Heart left ventricle (tissue), 16 donors: ENCODE measurements at regions not wholly inside any gene's neighbourhood (a gene's known extent, or its start where the extent isn't known, plus 50 kb on each side); places are given as distances from the start of the nearest gene placed in this dataset.

ENCODE experiments used
- ATAC-seq, 4 donors: fragments of 200-7000 bp; cut with Tn5 transposase; one replicate each; pipeline ENCODE4 v1.9.1; 2020 to 2022; ENCODE audit warnings: moderate library complexity in 4 of 4, mild to moderate bottlenecking in 3 of 4, moderate number of reproducible peaks in 1 of 4
- DNase-seq, 5 donors: peaks; one replicate each; pipeline ENCODE4 v3.0.0-alpha.2; 2020
- H3K27ac ChIP-seq, 12 donors: fragments of 200-600 bp; sonication (generic) in 4 of 12; one replicate each; pipeline versions ENCODE4 v1.5.0 to v1.8.0; 2016 to 2022; ENCODE audit warnings: mild to moderate bottlenecking in 2 of 12
- H3K27me3 ChIP-seq, 9 donors: fragments of 200-600 bp; sonication (generic) in 2 of 9; one replicate each; pipeline versions ENCODE4 v1.5.1 to v1.8.0; 2016 to 2022; ENCODE audit warnings: mild to moderate bottlenecking in 3 of 9
- H3K36me3 ChIP-seq, 9 donors: fragments of 200-600 bp; sonication (generic) in 2 of 9; one replicate each; pipeline versions ENCODE4 v1.5.0 to v1.8.0; 2018 to 2022; ENCODE audit warnings: mild to moderate bottlenecking in 2 of 9
- H3K4me1 ChIP-seq, 12 donors: fragments of 200-600 bp; sonication (generic) in 4 of 12; one replicate each; pipeline versions ENCODE4 v1.5.0 to v1.8.0; 2016 to 2022; ENCODE audit warnings: mild to moderate bottlenecking in 3 of 12
- H3K4me3 ChIP-seq, 12 donors: fragments of 200-600 bp; sonication (generic) in 4 of 12; one replicate each; pipeline versions ENCODE4 v1.5.0 to v1.8.0; 2017 to 2022; ENCODE audit warnings: mild to moderate bottlenecking in 9 of 12, moderate library complexity in 4 of 12
- H3K9me3 ChIP-seq, 12 donors: fragments of 200-600 bp; sonication (generic) in 4 of 12; one replicate each; pipeline versions ENCODE4 v1.5.0 to v1.8.0; 2016 to 2022; ENCODE audit warnings: mild to moderate bottlenecking in 1 of 12
- POLR2A ChIP-seq, 2 donors: fragments of 450-650 bp; IDR thresholded peaks; one replicate each; pipeline ENCODE4 v1.6.1; 2017; ENCODE audit warnings: antibody characterized with exemption in 2 of 2, mild to moderate bottlenecking in 2 of 2, moderate library complexity in 2 of 2
- WGBS, 4 donors: extraction: QIAGEN DNeasy Blood & Tissue Kit in 2 of 4; methylation state at CpG; one replicate each; pipeline versions ENCODE4 v1.1.5 to v1.1.7; 2013 to 2018; 5-methylcytosine and 5-hydroxymethylcytosine counted together
- intact Hi-C, 10 donors: fragments of 100-400 bp; cut with DNase I; formaldehyde crosslinking; loops; one replicate each; pipeline versions ENCODE4 v1.11.1 to v1.14.2; 2022
- TF ChIP-seq, protein P1 (sequence below), 12 donors: fragments of 200-600 bp; sonication (generic) in 4 of 12; IDR thresholded peaks; one replicate each; pipeline versions ENCODE4 v1.5.0 to v1.8.0; 2018 to 2022; ENCODE audit warnings: antibody characterized with exemption in 12 of 12, mild to moderate bottlenecking in 5 of 12
- donor health status: ischemic (EF 13 %, LVEDD 7.1; RV severe dilation, severe dysfunction).
- donor health status: healthy with polysubstance abuse.
- donor health status: DM: no; HTN: yes; CAD: no.
- donor health status: DM: no; HTN: no; CAD: no.
- donor health status: ischemic (EF 25% LVEDD 6.9; RV normal size, moderate dysfunction).
- donor health status: ischemic (EF 25% LVEDD 5.7; RV mildly dilated, moderate dysfunction).
- donor health status: healthy.
- donor health status: DM: yes; HTN: yes; CAD: no.
- donor health status: ischemic (EF 35%, LVEDD 5.7; RV mildly dilated, moderate dysfunction).
- donor health status: nonischemic (EF 11% LVEDD 7.7; RV severe dilation, severe dysfunction).
- donor health status: DM: yes; HTN: yes; CAD: no.
- donor health status: PGD.
- donor health status: ischemic (EF 29% LVEDD 5.4; RV normal size, mild dysfunction).
- donor health status: nonischemic (EF 23%, LVEDD 6.1; RV moderate dilation, normal function).

DNA sequence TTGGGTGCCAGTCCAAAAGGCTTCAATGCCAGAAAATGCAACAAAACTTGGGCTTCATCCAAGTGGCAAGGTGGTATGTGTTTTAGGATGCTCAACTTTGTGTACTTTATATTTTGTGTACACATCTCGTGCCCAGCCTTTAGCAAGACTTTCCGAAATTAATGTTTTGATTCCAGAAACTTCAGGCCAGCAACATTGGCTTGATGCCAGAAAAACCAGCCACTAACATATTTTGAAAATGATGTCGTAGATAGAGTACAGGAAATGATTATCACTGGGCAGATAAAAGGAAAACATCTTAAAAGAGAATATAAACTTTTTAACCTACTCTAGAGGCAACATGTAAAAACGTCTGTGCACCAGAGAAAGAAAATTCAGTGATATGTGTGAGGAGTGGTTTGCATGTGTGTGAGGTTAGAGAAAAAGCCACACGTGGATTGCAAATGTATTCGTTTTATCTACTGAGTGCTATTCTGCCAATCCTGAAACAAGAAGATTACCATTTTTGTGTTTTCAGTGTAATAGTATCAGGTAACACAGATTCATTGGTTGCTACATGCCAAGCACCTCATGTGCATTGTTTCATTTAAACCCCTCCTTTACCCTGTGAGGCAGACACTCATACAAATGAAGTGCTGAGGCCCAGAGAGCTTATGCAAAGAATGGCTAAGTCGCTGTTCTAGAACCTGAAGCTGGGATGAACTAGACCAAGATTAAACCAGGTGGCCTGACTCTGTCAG lies 264.8 kb downstream of the C1D start:
- H3K4me3 ChIP-seq: no peak overlapping the region
- ATAC-seq (peak in 2 of 4 donors; percentile 45 to 58), DNase-seq (no peak)
- H3K9me3 ChIP-seq: no peaks in the 10 kb centered on the region
- no peaks in the 10 kb centered on the region for H3K27me3 ChIP-seq
- TF ChIP-seq POLR2A (IDR thresholded peaks at IDR 0.05): no peak
- H3K27ac ChIP-seq: peak overlapping the region in 5 of 12 donors; percentile 20 to 64 (median 41)
- H3K36me3 ChIP-seq: no peaks in the 10 kb centered on the region
- peaks cover 0 to 17% (median 0%) of the 10 kb centered on the region in 12 donors for H3K4me1 ChIP-seq
- intact Hi-C loops: no loop called here
- WGBS, 4 donors: 43 to 63% (median 50%) methylated on average over 7 of the region's 7 CpGs

DNA sequence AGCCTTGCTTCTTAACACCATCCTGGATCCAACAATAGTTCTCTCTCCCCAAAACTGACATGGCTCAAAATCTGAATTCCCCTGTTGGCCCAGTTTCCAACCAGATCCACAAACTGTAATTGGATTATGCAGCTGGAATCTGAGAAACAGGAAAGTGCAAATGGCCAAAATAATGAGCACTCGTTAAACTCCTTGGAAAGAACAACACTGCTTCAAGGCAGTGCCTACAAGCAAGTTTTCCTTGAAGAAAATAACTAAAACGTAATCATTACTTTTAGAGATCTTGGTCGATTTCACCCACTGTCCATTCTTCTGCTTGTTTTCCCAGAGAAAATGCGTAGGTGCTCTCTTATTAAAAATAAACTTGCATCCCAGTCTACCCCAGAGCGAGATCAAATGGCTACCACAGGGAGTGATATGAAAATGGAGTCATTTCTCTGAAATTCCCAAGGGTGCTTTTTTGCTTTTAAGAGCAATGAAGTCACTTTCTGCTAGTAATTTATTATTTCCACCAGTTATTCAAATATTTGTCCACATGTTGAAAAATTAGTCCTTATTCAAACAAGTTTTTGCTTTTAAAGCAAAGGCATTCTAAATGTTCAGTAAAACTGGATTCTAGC lies 264.2 kb downstream of the C1D start:
- 56 to 77% (median 67%) methylated on average over 5 of the region's 5 CpGs for WGBS, 4 donors
- Histone ChIP-seq H3K9me3 (no peaks in the 10 kb centered on the region), H3K4me3 (no peak overlapping the region), H3K4me1 (peaks cover 0 to 17% (median 0%) of the 10 kb centered on the region in 12 donors), H3K27me3 (no peaks in the 10 kb centered on the region), H3K27ac (peak overlapping the region in 5 of 12 donors; percentile 20 to 64 (median 41)), H3K36me3 (no peaks in the 10 kb centered on the region)
- DNase-seq (no peak), ATAC-seq (peak in 1 of 4 donors; percentile 44)
- no peak for TF ChIP-seq POLR2A (IDR thresholded peaks at IDR 0.05)
- TF ChIP-seq, protein P1, sequence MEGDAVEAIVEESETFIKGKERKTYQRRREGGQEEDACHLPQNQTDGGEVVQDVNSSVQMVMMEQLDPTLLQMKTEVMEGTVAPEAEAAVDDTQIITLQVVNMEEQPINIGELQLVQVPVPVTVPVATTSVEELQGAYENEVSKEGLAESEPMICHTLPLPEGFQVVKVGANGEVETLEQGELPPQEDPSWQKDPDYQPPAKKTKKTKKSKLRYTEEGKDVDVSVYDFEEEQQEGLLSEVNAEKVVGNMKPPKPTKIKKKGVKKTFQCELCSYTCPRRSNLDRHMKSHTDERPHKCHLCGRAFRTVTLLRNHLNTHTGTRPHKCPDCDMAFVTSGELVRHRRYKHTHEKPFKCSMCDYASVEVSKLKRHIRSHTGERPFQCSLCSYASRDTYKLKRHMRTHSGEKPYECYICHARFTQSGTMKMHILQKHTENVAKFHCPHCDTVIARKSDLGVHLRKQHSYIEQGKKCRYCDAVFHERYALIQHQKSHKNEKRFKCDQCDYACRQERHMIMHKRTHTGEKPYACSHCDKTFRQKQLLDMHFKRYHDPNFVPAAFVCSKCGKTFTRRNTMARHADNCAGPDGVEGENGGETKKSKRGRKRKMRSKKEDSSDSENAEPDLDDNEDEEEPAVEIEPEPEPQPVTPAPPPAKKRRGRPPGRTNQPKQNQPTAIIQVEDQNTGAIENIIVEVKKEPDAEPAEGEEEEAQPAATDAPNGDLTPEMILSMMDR (IDR thresholded peaks at IDR 0.05): no peak
- intact Hi-C loops: no loop called here

DNA sequence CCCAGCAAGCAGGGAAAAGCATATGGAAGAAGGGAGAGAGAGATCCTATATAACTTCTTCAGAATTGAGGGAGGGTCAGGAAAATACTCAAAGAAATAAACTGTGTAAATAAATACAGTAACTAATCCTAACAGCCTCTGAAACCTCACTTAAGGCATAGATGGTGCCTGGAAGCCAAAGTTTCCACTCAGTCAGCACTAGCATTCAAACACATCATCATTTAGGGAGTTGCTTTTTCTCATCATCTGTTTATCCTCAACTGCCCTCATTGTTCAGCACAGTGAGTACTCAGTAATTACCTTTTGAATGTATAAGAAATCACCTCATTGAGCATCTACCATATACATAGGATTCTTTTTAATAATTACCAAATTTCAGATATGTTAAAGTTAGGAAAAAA lies 262.9 kb downstream of the C1D start:
- Histone ChIP-seq H3K27ac (no peak overlapping the region), H3K9me3 (no peaks in the 10 kb centered on the region), H3K4me3 (no peak overlapping the region), H3K27me3 (no peaks in the 10 kb centered on the region), H3K36me3 (no peaks in the 10 kb centered on the region), H3K4me1 (peaks cover 0 to 17% (median 0%) of the 10 kb centered on the region in 12 donors)
- TF ChIP-seq POLR2A (IDR thresholded peaks at IDR 0.05): no peak
- TF ChIP-seq, protein P1 (IDR thresholded peaks at IDR 0.05): no peak
- ATAC-seq (no peak), DNase-seq (no peak)
- intact Hi-C loops: no loop called here

DNA sequence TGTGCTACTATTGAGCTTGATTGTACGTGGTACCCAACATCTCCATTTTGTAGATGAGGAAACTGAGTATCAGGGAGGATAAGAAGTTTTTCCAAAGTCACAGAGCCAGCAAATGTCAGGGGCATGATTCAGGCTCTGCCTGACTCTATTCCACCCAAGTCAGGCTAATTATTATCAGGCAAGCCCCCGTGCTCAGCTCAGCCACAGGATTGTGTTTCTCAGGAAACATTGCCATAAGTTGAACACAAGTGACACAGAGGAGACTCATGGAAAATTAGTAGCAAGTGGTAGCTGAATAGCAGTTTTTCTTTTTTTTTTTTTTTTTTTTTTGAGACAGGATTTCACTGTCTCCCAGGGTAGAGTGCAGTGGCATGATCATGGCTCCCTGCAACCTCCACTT lies 260.5 kb downstream of the C1D start:
- intact Hi-C loops: no loop called here
- Histone ChIP-seq H3K4me1 (peaks cover 0 to 17% (median 0%) of the 10 kb centered on the region in 12 donors), H3K36me3 (no peaks in the 10 kb centered on the region), H3K27me3 (no peaks in the 10 kb centered on the region), H3K27ac (no peak overlapping the region), H3K9me3 (peaks cover 0 to 6% (median 0%) of the 10 kb centered on the region in 12 donors), H3K4me3 (no peak overlapping the region)
- 33 to 77% (median 36%) methylated on average over 2 of the region's 2 CpGs for WGBS, 4 donors
- ATAC-seq (no peak), DNase-seq (no peak)
- TF ChIP-seq POLR2A (IDR thresholded peaks at IDR 0.05): no peak
- TF ChIP-seq, protein P1 (IDR thresholded peaks at IDR 0.05): no peak
